B cell (primary cell): ENCODE measurements at regions not wholly inside any gene's neighbourhood (a gene's known extent, or its start where the extent isn't known, plus 50 kb on each side); places are given as distances from the start of the nearest gene placed in this dataset.

Source experiments
- ATAC-seq: fragments of 200-7000 bp; cut with Tn5 transposase; one replicate; pipeline ENCODE4 v1.10.0; 2021; ENCODE audit warnings: low read depth, mild to moderate bottlenecking, moderate number of reproducible peaks, moderate library complexity
- CTCF ChIA-PET: fragments of 350-600 bp; sonication (Branson Sonifier 250); formaldehyde crosslinking; loops from one replicate; lab custom pipeline; 2021; ENCODE audit warnings: antibody characterized with exemption, inconsistent platforms; lab: Charles Lee
- POLR2A ChIA-PET: fragments of 350-600 bp; sonication (Branson Sonifier 250); formaldehyde crosslinking; loops from one replicate; lab custom pipeline; 2021; ENCODE audit warnings: antibody characterized with exemption; lab: Charles Lee
- DNase-seq: peaks from one replicate; pipeline ENCODE4 v3.0.0; 2013
- H2AFZ ChIP-seq: 2 replicates; pipeline ENCODE4 v1.6.1; 2012; ENCODE audit warnings: mild to moderate bottlenecking, low read depth, low read length; ENCODE audit not compliant: insufficient read depth, poor library complexity, severe bottlenecking
- H3K27ac ChIP-seq, 2 donors: 1 replicate in 1 of 2; 2 replicates in 1 of 2; pipeline ENCODE4 v1.5.1; 2012 to 2013; ENCODE audit warnings: low read length in 2 of 2, mild to moderate bottlenecking in 2 of 2, moderate library complexity in 1 of 2
- H3K27me3 ChIP-seq, 4 experiments: fragments of 200-600 bp in 1 of 4; sonication (generic) in 1 of 4; replicated peaks in 1 of 4; 1 replicate in 2 of 4; 2 replicates in 2 of 4; pipeline versions ENCODE4 v1.6.1 to v1.7.0; 2013 to 2016; ENCODE audit warnings: low read length in 3 of 4, mild to moderate bottlenecking in 2 of 4, mixed read lengths in 1 of 4, moderate library complexity in 1 of 4; ENCODE audit not compliant: insufficient read depth in 4 of 4, control insufficient read depth in 3 of 4; ENCODE audit errors: control extremely low read depth in 1 of 4
- H3K36me3 ChIP-seq, 2 experiments: replicated peaks in 1 of 2; 1 replicate in 1 of 2; 2 replicates in 1 of 2; pipeline versions ENCODE4 v1.6.1 to v1.7.1; 2013; ENCODE audit warnings: low read length in 1 of 2; ENCODE audit not compliant: insufficient read depth in 2 of 2, control insufficient read depth in 1 of 2; ENCODE audit errors: control extremely low read depth in 1 of 2, extremely low read depth in 1 of 2
- H3K4me1 ChIP-seq, 2 donors: fragments of 200-600 bp in 1 of 2; sonication (generic) in 1 of 2; 1 replicate in 1 of 2; 2 replicates in 1 of 2; pipeline versions ENCODE4 v1.5.1 to v1.6.1; 2013 to 2017; ENCODE audit warnings: low read length in 2 of 2; ENCODE audit not compliant: control insufficient read depth in 2 of 2, insufficient read depth in 2 of 2
- H3K4me2 ChIP-seq: replicated peaks from 2 replicates; pipeline ENCODE3; 2012; ENCODE audit warnings: mild to moderate bottlenecking, low read depth, low read length; ENCODE audit not compliant: poor library complexity, severe bottlenecking
- H3K4me3 ChIP-seq, 5 experiments: fragments of 200-600 bp in 1 of 5; sonication (generic) in 1 of 5; 1 replicate in 3 of 5; 2 replicates in 2 of 5; pipeline versions ENCODE4 v1.5.1 to v1.7.0; 2011 to 2016; ENCODE audit warnings: low read length in 4 of 5, mild to moderate bottlenecking in 4 of 5, low read depth in 2 of 5, control low read depth in 1 of 5, moderate library complexity in 1 of 5; ENCODE audit not compliant: insufficient read depth in 1 of 5; ENCODE audit errors: control extremely low read depth in 1 of 5, extremely low read depth in 1 of 5
- H3K79me2 ChIP-seq: fragments of 200-600 bp; sonication (generic); one replicate; pipeline ENCODE4 v1.6.0; 2016; ENCODE audit warnings: low read length; ENCODE audit not compliant: control insufficient read depth, insufficient read depth
- H3K9ac ChIP-seq: fragments of 200-600 bp; sonication (generic); 2 replicates; pipeline ENCODE4 v1.6.1; 2017; ENCODE audit warnings: mild to moderate bottlenecking, low read length, moderate library complexity
- H3K9me3 ChIP-seq, 3 donors: one replicate each; pipeline versions ENCODE4 v1.6.1 to v1.7.1; 2013; ENCODE audit warnings: low read length in 2 of 3; ENCODE audit not compliant: control insufficient read depth in 2 of 3, insufficient read depth in 1 of 3; ENCODE audit errors: control extremely low read depth in 1 of 3
- H4K20me1 ChIP-seq: 2 replicates; pipeline ENCODE4 v1.6.0; 2012; ENCODE audit warnings: mild to moderate bottlenecking, low read length; ENCODE audit not compliant: insufficient read depth, control insufficient read depth, poor library complexity, severe bottlenecking
- H3K27ac Mint-ChIP-seq: one replicate; pipeline ENCODE4 v1.8.0; 2021; ENCODE audit warnings: mixed read lengths
- H3K27me3 Mint-ChIP-seq: one replicate; pipeline ENCODE4 v1.8.0; 2021; ENCODE audit warnings: mixed read lengths
- H3K4me1 Mint-ChIP-seq: one replicate; pipeline ENCODE4 v1.8.0; 2021; ENCODE audit warnings: mixed read lengths
- H3K4me3 Mint-ChIP-seq: one replicate; pipeline ENCODE4 v1.8.0; 2021; ENCODE audit warnings: mixed read lengths
- H3K9me3 Mint-ChIP-seq: one replicate; pipeline ENCODE4 v1.8.0; 2022; ENCODE audit warnings: mixed read lengths; ENCODE audit not compliant: insufficient read depth
- CTCF ChIP-seq: fragments of 200-600 bp; IDR thresholded peaks from one replicate; pipeline ENCODE4 v1.8.0; 2022; ENCODE audit warnings: antibody characterized with exemption, mild to moderate bottlenecking
- EZH2 ChIP-seq: IDR thresholded peaks from 2 replicates; pipeline ENCODE4 v1.6.1; 2012; ENCODE audit warnings: borderline replicate concordance, low read depth, mild to moderate bottlenecking, moderate library complexity, low read length; ENCODE audit not compliant: insufficient read depth, poor library complexity, severe bottlenecking
- WGBS: methylation state at CpG from one replicate; pipeline ENCODE4 v1.1.5; 2013; ENCODE audit warnings: missing lambda C conversion rate; ENCODE audit not compliant: insufficient coverage; 5-methylcytosine and 5-hydroxymethylcytosine counted together
- intact Hi-C: fragments of 100-400 bp; cut with micrococcal nuclease; formaldehyde crosslinking; loops from one replicate; pipeline ENCODE4 v1.10.0; 2022

- ChIA-PET CTCF (no interaction called here), POLR2A (no interaction called here)
- peaks cover 17% of the 10 kb centered on the region for H3K79me2 ChIP-seq
- no peaks in the 10 kb centered on the region for H3K4me1 ChIP-seq
- H3K27me3 ChIP-seq, result no peaks in the 10 kb centered on the region
- H4K20me1 ChIP-seq, result peaks cover 56% of the 10 kb centered on the region
- Mint-ChIP-seq H3K4me1 (no peaks in the 10 kb centered on the region), H3K9me3 (no peaks in the 10 kb centered on the region), H3K27me3 (no peaks in the 10 kb centered on the region), H3K4me3 (no peak overlapping the region), H3K27ac (no peak overlapping the region)
- no peaks in the 10 kb centered on the region for H3K36me3 ChIP-seq
- intact Hi-C loops, result no loop called here
- ATAC-seq (no peak), DNase-seq (no peak)
- H3K9me3 ChIP-seq, result no peaks in the 10 kb centered on the region
- no peak for TF ChIP-seq CTCF
- TF ChIP-seq EZH2, result no peak
- H3K9ac ChIP-seq, result no peak overlapping the region
- H3K4me2 ChIP-seq, result no peak overlapping the region
- H3K27ac ChIP-seq, result no peak overlapping the region
- H2AFZ ChIP-seq, result no peak overlapping the region
- WGBS, result 94% methylated on average over 15 of the region's 24 CpGs
- no peak overlapping the region for H3K4me3 ChIP-seq
Measured at GRCh38 chr22:46089426-46090035, 60.8 kb upstream of the PPARA start.

- CTCF ChIA-PET, result no interaction called here
- Mint-ChIP-seq H3K4me1 (no peaks in the 10 kb centered on the region), H3K9me3 (no peaks in the 10 kb centered on the region), H3K4me3 (no peak overlapping the region), H3K27ac (no peak overlapping the region), H3K27me3 (no peaks in the 10 kb centered on the region)
- Histone ChIP-seq H3K27me3 (no peaks in the 10 kb centered on the region), H3K4me1 (no peaks in the 10 kb centered on the region), H3K27ac (no peak overlapping the region), H2AFZ (no peak overlapping the region), H4K20me1 (peaks cover 56% of the 10 kb centered on the region), H3K4me2 (no peak overlapping the region), H3K79me2 (peaks cover 13% of the 10 kb centered on the region), H3K9ac (no peak overlapping the region), H3K4me3 (no peak overlapping the region), H3K36me3 (no peaks in the 10 kb centered on the region), H3K9me3 (no peaks in the 10 kb centered on the region)
- ATAC-seq (no peak), DNase-seq (no peak)
- 95% methylated on average over 20 of the region's 22 CpGs for WGBS
- POLR2A ChIA-PET, result no interaction called here
- intact Hi-C loops, result no loop called here
- TF ChIP-seq EZH2 (no peak), CTCF (no peak)
Measured at GRCh38 chr22:46090036-46090591, 60.2 kb upstream of the PPARA start.
